Breast epithelium (tissue), 4 donors: ENCODE measurements at regions not wholly inside any gene's neighbourhood (a gene's known extent, or its start where the extent isn't known, plus 50 kb on each side); places are given as distances from the start of the nearest gene placed in this dataset.
A peak's percentile ranks its signal among the peaks of the same experiment; 100 is the strongest.
"Not testable (repeated sequence)": the region's sequence is repeated elsewhere in the genome, so short reads cannot be mapped to it uniquely, and the experiment has no call there.

Experiments used
- DNase-seq, 2 donors: peaks; one replicate each; pipeline ENCODE4 v3.0.0-alpha.2; 2019; ENCODE audit warnings: low spot score in 2 of 2
- H3K27ac ChIP-seq, 2 donors: fragments of 200-600 bp; sonication (generic) in 1 of 2; one replicate each; pipeline ENCODE4 v1.5.1; 2016 to 2019; ENCODE audit warnings: mild to moderate bottlenecking in 1 of 2
- H3K27me3 ChIP-seq, 2 donors: fragments of 200-600 bp; sonication (generic) in 1 of 2; one replicate each; pipeline versions ENCODE4 v1.5.1 to v1.6.0; 2017 to 2019; ENCODE audit warnings: control low read depth in 1 of 2, mild to moderate bottlenecking in 1 of 2
- H3K36me3 ChIP-seq: fragments of 200-600 bp; one replicate; pipeline ENCODE4 v1.5.1; 2019
- H3K4me1 ChIP-seq, 2 donors: fragments of 200-600 bp; sonication (generic); one replicate each; pipeline ENCODE4 v1.5.1; 2016 to 2019; ENCODE audit warnings: control low read depth in 1 of 2
- H3K4me3 ChIP-seq, 3 donors: fragments of 200-600 bp; sonication (generic); 1 replicate in 2 of 3; 2 replicates in 1 of 3; pipeline ENCODE4 v1.5.1; 2016 to 2019; ENCODE audit warnings: mild to moderate bottlenecking in 3 of 3, moderate library complexity in 2 of 3
- H3K9me3 ChIP-seq, 2 donors: fragments of 200-600 bp; sonication (generic) in 1 of 2; one replicate each; pipeline ENCODE4 v1.5.1; 2016 to 2019; ENCODE audit warnings: control low read depth in 1 of 2
- POLR2A ChIP-seq: fragments of 450-650 bp; IDR thresholded peaks from one replicate; pipeline ENCODE4 v1.6.1; 2016; ENCODE audit warnings: antibody characterized with exemption, mild to moderate bottlenecking, moderate library complexity
- POLR2AphosphoS5 ChIP-seq, 3 donors: sonication (generic); formaldehyde crosslinking; IDR thresholded peaks; one replicate each; pipeline ENCODE4 v1.6.1; 2017; ENCODE audit warnings: antibody characterized with exemption in 3 of 3
- intact Hi-C: fragments of 100-400 bp; cut with DNase I; formaldehyde crosslinking; loops from one replicate; pipeline ENCODE4 v1.15.1; 2023; ENCODE audit warnings: low total_unique reads
- TF ChIP-seq, protein P1 (sequence below), 3 donors: fragments of 450-650 bp; IDR thresholded peaks; one replicate each; pipeline ENCODE4 v1.5.1; 2016 to 2017; ENCODE audit warnings: antibody characterized with exemption in 3 of 3, mild to moderate bottlenecking in 3 of 3, moderate library complexity in 3 of 3

- Histone ChIP-seq H3K27ac (no peak overlapping the region), H3K36me3 (no peaks in the 10 kb centered on the region), H3K9me3 (no peaks in the 10 kb centered on the region), H3K4me1 (no peaks in the 10 kb centered on the region), H3K4me3 (no peak overlapping the region), H3K27me3 (no peaks in the 10 kb centered on the region)
- intact Hi-C loops, result no loop called here
- TF ChIP-seq POLR2A, result no peak
- TF ChIP-seq POLR2AphosphoS5 (IDR thresholded peaks at IDR 0.05), result no peak
- TF ChIP-seq, protein P1, sequence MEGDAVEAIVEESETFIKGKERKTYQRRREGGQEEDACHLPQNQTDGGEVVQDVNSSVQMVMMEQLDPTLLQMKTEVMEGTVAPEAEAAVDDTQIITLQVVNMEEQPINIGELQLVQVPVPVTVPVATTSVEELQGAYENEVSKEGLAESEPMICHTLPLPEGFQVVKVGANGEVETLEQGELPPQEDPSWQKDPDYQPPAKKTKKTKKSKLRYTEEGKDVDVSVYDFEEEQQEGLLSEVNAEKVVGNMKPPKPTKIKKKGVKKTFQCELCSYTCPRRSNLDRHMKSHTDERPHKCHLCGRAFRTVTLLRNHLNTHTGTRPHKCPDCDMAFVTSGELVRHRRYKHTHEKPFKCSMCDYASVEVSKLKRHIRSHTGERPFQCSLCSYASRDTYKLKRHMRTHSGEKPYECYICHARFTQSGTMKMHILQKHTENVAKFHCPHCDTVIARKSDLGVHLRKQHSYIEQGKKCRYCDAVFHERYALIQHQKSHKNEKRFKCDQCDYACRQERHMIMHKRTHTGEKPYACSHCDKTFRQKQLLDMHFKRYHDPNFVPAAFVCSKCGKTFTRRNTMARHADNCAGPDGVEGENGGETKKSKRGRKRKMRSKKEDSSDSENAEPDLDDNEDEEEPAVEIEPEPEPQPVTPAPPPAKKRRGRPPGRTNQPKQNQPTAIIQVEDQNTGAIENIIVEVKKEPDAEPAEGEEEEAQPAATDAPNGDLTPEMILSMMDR (IDR thresholded peaks at IDR 0.05), result no peak
- no peak for DNase-seq
These were observed 111.7 kb upstream of the CDK13 start for GRCh38 chr7:39838326-39838725.

GRCh38 chr7:39845006-39845405, 105.0 kb upstream of the CDK13 start:
- H3K4me1 ChIP-seq, result no peaks in the 10 kb centered on the region
- no peak overlapping the region for H3K4me3 ChIP-seq
- TF ChIP-seq POLR2AphosphoS5 (IDR thresholded peaks at IDR 0.05), result no peak
- TF ChIP-seq, protein P1 (IDR thresholded peaks at IDR 0.05), result no peak
- no peaks in the 10 kb centered on the region for H3K36me3 ChIP-seq
- no peak for DNase-seq
- no peak overlapping the region for H3K27ac ChIP-seq
- no peaks in the 10 kb centered on the region for H3K27me3 ChIP-seq
- intact Hi-C loops, result no loop called here
- H3K9me3 ChIP-seq, result no peaks in the 10 kb centered on the region

DNA sequence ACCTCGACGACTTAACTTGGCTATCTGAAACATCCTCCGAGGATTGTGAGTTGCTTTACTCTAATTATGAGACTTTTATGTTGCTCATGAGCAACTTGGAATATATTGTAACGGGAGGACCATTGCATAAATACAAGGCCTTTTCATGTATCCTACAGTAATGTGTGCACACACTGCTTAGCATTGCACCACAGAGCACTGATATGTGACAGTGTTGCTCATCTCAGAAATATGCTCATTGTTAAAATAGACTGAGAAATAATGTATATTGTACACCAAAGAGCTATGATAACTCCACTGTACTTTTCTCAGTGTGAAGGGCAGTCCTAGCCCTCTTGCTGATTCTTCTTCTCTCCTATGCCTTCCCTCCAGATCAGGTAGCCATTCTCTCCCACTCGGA, 102.8 kb upstream of the CDK13 start:
- no peaks in the 10 kb centered on the region for H3K4me1 ChIP-seq
- TF ChIP-seq, protein P1 (IDR thresholded peaks at IDR 0.05), result no peak
- TF ChIP-seq POLR2AphosphoS5 (IDR thresholded peaks at IDR 0.05) (no peak), POLR2A (no peak)
- intact Hi-C loops, result no loop called here

GRCh38 chr7:39851466-39852045, 98.5 kb upstream of the CDK13 start:
- H3K9me3 ChIP-seq, result no peaks in the 10 kb centered on the region
- no peak overlapping the region for H3K27ac ChIP-seq
- intact Hi-C loops, result no loop called here
- no peak for TF ChIP-seq POLR2A
- TF ChIP-seq, protein P1 (IDR thresholded peaks at IDR 0.05), result no peak
- no peak for TF ChIP-seq POLR2AphosphoS5 (IDR thresholded peaks at IDR 0.05)
- H3K4me1 ChIP-seq, result no peaks in the 10 kb centered on the region
- peaks cover 0 to 3% of the 10 kb centered on the region in 2 donors for H3K27me3 ChIP-seq
- H3K4me3 ChIP-seq, result no peak overlapping the region
- H3K36me3 ChIP-seq, result no peaks in the 10 kb centered on the region
- DNase-seq, result no peak

More for the DNA sequence above, 102.8 kb upstream of the CDK13 start:
- H3K27ac ChIP-seq, result no peak overlapping the region
- no peaks in the 10 kb centered on the region for H3K27me3 ChIP-seq
- H3K4me3 ChIP-seq, result no peak overlapping the region
- H3K36me3 ChIP-seq, result no peaks in the 10 kb centered on the region
- DNase-seq, result no peak
- no peaks in the 10 kb centered on the region for H3K9me3 ChIP-seq

DNA sequence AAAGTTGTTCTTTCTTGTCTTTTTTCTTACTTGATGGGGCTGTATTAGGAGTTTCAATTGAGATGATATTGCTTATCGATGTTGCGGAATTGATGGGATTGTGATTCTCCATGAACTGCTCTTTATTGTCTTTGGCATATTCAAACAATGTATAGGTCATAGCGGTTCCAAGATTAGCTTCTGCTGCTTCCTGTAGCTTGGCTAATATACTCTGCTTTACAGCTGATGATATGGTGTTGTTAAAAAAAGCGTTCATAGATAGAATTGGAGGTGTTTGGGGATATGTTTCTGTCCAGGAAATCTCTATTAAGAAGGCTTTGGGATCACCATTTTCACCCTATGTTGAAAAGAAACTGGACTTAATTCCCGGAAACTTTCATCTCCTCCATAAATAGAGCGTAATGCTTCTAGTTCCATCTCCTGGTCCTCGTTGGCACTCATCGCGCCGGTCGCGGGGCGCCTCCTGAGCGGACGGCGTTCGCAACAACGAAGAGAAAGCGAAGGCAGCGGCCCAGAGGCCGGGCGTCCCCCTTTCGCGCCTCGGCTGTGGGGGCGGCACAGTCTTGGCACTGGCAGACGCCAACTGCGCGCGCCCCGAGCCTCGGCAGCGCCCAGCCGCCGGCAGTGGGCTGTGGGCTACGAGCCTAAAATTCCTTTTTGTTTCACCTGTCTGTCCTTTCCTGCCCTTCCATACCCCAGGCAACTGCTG, 95.3 kb upstream of the CDK13 start:
- H3K4me3 ChIP-seq, result peak overlapping the region; percentile 32 to 58 (median 46)
- DNase-seq, intact Hi-C loops, H3K9me3 ChIP-seq, H3K36me3 ChIP-seq, H3K27ac ChIP-seq, H3K4me1 ChIP-seq, H3K27me3 ChIP-seq: not testable (repeated sequence)
